ENCODE measurements at regions not wholly inside any gene's neighbourhood (a gene's known extent, or its start where the extent isn't known, plus 50 kb on each side); places are given as distances from the start of the nearest gene placed in this dataset.

- TF ChIP-seq, protein P1, sequence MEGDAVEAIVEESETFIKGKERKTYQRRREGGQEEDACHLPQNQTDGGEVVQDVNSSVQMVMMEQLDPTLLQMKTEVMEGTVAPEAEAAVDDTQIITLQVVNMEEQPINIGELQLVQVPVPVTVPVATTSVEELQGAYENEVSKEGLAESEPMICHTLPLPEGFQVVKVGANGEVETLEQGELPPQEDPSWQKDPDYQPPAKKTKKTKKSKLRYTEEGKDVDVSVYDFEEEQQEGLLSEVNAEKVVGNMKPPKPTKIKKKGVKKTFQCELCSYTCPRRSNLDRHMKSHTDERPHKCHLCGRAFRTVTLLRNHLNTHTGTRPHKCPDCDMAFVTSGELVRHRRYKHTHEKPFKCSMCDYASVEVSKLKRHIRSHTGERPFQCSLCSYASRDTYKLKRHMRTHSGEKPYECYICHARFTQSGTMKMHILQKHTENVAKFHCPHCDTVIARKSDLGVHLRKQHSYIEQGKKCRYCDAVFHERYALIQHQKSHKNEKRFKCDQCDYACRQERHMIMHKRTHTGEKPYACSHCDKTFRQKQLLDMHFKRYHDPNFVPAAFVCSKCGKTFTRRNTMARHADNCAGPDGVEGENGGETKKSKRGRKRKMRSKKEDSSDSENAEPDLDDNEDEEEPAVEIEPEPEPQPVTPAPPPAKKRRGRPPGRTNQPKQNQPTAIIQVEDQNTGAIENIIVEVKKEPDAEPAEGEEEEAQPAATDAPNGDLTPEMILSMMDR (IDR thresholded peaks at IDR 0.05; ENCODE audit: low read depth, low read length): no peak
- TF ChIP-seq EZH2phosphoT487 (IDR thresholded peaks at IDR 0.05; ENCODE audit: low read depth): no peak
Observed at GRCh38 chr12:46892887-46893286, 67.1 kb upstream of the SLC38A4 start.
